MCF 10A (cell line): ENCODE measurements at regions not wholly inside any gene's neighbourhood (a gene's known extent, or its start where the extent isn't known, plus 50 kb on each side); places are given as distances from the start of the nearest gene placed in this dataset.

ENCODE experiments used
- BruUV-seq: library from RNA; stranded (reverse); fragments of 400-500 nt; replicated peaks from 2 replicates; lab custom pipeline; 2021; lab: Mats Ljungman, UMichigan
- CTCF ChIA-PET: fragments of 300-600 bp; sonication (Branson Sonifier 250); formaldehyde crosslinking; extraction: SDS; loops from one replicate; lab custom pipeline; 2021; ENCODE audit warnings: antibody characterized with exemption, inconsistent platforms; lab: Yijun Ruan, JAX
- POLR2A ChIA-PET: fragments of 300-600, 350-650 bp; sonication (Branson Sonifier 250); formaldehyde crosslinking; extraction: SDS; loops from one replicate; lab custom pipeline; 2020; ENCODE audit warnings: antibody characterized with exemption, inconsistent platforms; lab: Yijun Ruan, JAX
- DNase-seq: peaks from one replicate; pipeline ENCODE4 v3.0.0-alpha.2; 2018; ENCODE audit not compliant: unreplicated experiment
- H3K27ac Mint-ChIP-seq: one replicate; pipeline ENCODE4 v1.8.0; 2022; ENCODE audit warnings: mild to moderate bottlenecking, low read depth, mixed read lengths; ENCODE audit not compliant: unreplicated experiment
- H3K27me3 Mint-ChIP-seq: one replicate; pipeline ENCODE4 v1.8.0; 2022; ENCODE audit warnings: mixed read lengths; ENCODE audit not compliant: insufficient read depth, unreplicated experiment
- H3K36me3 Mint-ChIP-seq: one replicate; pipeline ENCODE4 v1.8.0; 2022; ENCODE audit warnings: mild to moderate bottlenecking, moderate library complexity, mixed read lengths; ENCODE audit not compliant: insufficient read depth, unreplicated experiment
- H3K4me1 Mint-ChIP-seq: one replicate; pipeline ENCODE4 v1.8.0; 2022; ENCODE audit warnings: mixed read lengths; ENCODE audit not compliant: insufficient read depth, unreplicated experiment
- H3K4me3 Mint-ChIP-seq: one replicate; pipeline ENCODE4 v1.8.0; 2022; ENCODE audit warnings: mild to moderate bottlenecking, moderate library complexity, mixed read lengths; ENCODE audit not compliant: unreplicated experiment
- H3K9me3 Mint-ChIP-seq: one replicate; pipeline ENCODE4 v1.8.0; 2022; ENCODE audit warnings: mixed read lengths; ENCODE audit not compliant: unreplicated experiment
- intact Hi-C: fragments of 100-400 bp; cut with micrococcal nuclease; formaldehyde crosslinking; loops from 2 replicates; pipeline ENCODE4 v1.14.1; 2022
- TF ChIP-seq, protein P1 (sequence below): fragments of 200-600 bp; IDR thresholded peaks from one replicate; pipeline ENCODE4 v1.8.0; 2022; ENCODE audit warnings: antibody characterized with exemption, mild to moderate bottlenecking; ENCODE audit not compliant: unreplicated experiment

DNA sequence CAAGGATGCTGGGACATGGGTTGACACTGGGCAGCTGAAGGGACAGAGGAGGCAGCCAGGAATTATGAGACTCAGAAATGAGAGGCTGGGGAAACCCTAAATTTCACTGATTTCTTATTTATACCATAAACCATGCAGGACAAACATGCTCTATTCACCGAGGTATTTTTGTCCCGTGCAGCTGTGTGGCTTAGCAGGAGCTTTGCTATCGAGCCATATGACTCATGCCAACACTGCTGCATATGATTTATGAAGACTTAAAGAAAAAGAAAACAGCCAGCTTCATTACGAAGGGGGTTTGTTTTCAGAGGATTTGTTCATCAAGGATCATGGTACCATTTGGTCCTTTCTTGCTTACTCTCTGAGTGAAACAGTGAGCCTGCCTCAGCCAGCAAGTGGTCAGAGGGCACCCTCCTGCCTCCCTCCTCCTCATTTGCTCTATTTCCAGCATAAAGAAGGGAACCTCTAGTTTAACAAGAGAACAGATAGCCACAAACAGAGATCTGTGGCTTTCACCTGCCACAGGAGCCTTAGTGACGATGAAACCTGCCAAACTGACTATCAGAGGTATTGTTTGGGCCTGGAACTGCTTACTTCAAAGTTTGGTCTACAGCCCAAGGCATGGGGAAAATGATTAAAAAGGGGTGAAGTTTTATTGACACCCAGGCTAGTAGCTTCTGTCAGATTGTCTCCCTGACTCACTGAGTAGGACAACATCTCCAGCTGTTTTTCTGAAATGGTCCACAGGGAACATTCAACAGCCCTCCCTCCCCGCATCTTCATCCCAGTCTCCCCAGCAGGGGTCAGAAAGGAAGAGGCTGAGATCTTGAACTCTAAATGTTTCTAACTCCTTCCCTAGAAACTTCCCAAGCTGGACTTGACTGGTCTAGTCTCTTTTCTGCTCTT, 80.1 kb upstream of the MAML3 start:
- H3K4me1 Mint-ChIP-seq = peaks cover 23% of the 10 kb centered on the region
- no peaks in the 10 kb centered on the region for H3K27me3 Mint-ChIP-seq
- H3K36me3 Mint-ChIP-seq = no peaks in the 10 kb centered on the region
- CTCF ChIA-PET = interaction anchor here (0.6 to 0.7 kb wide), 4 partner anchors 10 to 204 kb away, joined by 3 to 4 read pairs (median 3); no protein-coding TSS in a partner anchor
- H3K4me3 Mint-ChIP-seq = no peak overlapping the region
- TF ChIP-seq, protein P1, sequence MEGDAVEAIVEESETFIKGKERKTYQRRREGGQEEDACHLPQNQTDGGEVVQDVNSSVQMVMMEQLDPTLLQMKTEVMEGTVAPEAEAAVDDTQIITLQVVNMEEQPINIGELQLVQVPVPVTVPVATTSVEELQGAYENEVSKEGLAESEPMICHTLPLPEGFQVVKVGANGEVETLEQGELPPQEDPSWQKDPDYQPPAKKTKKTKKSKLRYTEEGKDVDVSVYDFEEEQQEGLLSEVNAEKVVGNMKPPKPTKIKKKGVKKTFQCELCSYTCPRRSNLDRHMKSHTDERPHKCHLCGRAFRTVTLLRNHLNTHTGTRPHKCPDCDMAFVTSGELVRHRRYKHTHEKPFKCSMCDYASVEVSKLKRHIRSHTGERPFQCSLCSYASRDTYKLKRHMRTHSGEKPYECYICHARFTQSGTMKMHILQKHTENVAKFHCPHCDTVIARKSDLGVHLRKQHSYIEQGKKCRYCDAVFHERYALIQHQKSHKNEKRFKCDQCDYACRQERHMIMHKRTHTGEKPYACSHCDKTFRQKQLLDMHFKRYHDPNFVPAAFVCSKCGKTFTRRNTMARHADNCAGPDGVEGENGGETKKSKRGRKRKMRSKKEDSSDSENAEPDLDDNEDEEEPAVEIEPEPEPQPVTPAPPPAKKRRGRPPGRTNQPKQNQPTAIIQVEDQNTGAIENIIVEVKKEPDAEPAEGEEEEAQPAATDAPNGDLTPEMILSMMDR = no peak
- no peaks in the 10 kb centered on the region for H3K9me3 Mint-ChIP-seq
- no peak overlapping the region for H3K27ac Mint-ChIP-seq
- POLR2A ChIA-PET = interaction anchor here (0.6 to 1.2 kb wide), 3 partner anchors 81 to 1782 kb away, joined by 3 to 5 read pairs (median 4); partner anchors contain the start of gene MAML3
- DNase-seq = peak; percentile 45
- no TSS peak for BruUV-seq
- intact Hi-C loops = no loop called here

DNA sequence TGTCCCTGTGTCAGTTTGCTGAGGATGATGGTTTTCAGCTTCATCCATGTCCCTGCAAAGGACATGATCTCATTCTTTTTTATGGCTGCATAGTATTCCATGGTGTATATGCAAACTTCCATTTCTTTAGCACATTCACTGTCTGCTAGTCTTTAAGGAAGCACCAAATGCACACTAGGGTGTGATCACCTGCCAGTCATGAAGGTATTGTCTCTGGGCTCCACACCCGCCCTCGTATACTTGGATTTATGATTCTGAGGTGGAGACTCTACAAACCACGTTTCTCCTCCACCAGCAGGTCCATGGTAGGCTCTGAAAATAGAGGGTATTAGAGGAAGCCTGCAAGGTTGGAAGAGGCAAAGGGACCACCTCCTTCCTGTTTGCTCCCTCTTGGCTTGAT, 75.9 kb upstream of the MAML3 start:
- intact Hi-C loops = no loop called here
- no peak overlapping the region for H3K4me3 Mint-ChIP-seq
- H3K4me1 Mint-ChIP-seq = peaks cover 9% of the 10 kb centered on the region
- H3K36me3 Mint-ChIP-seq = no peaks in the 10 kb centered on the region
- no TSS peak for BruUV-seq
- no peaks in the 10 kb centered on the region for H3K27me3 Mint-ChIP-seq
- no peak overlapping the region for H3K27ac Mint-ChIP-seq
- TF ChIP-seq, protein P1 = no peak
- no peak for DNase-seq
- POLR2A ChIA-PET = interaction anchor here (1.3 kb wide), 1 partner anchor 76 kb away, joined by 3 read pairs; the partner anchor contains the start of gene MAML3
- CTCF ChIA-PET = no interaction called here
- H3K9me3 Mint-ChIP-seq = no peaks in the 10 kb centered on the region

DNA sequence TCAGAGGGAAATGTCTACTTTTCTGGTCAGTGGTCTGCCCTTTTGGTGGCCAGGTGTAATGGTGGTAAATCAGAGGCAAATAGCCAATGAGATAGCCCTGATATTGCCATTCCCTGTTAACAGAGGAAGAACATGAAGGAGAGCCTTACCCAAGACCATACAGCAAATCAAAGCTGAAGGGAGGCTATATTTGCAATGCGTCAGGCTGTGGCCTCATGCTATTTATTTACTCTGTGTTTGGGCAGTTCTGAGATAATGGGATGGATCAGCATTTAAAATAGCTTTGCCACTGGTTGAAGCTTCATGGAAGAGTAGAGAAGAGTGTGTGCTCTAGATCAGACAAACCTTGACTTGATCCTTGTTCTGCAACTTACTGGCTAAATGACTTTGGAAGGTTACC, 73.3 kb upstream of the MAML3 start:
- no peak overlapping the region for H3K4me3 Mint-ChIP-seq
- ChIA-PET CTCF (interaction anchor here (0.7 to 1.7 kb wide), 2 partner anchors 8 to 17 kb away, joined by 3 to 5 read pairs; no protein-coding TSS in a partner anchor), POLR2A (interaction anchor here (1.1 kb wide), 1 partner anchor 12 kb away, joined by 5 read pairs; no protein-coding TSS in a partner anchor)
- no peaks in the 10 kb centered on the region for H3K9me3 Mint-ChIP-seq
- no TSS peak for BruUV-seq
- H3K4me1 Mint-ChIP-seq = peaks cover 5% of the 10 kb centered on the region
- H3K36me3 Mint-ChIP-seq = no peaks in the 10 kb centered on the region
- intact Hi-C loops = no loop called here
- no peak overlapping the region for H3K27ac Mint-ChIP-seq
- no peak for DNase-seq
- H3K27me3 Mint-ChIP-seq = no peaks in the 10 kb centered on the region
- TF ChIP-seq, protein P1 = no peak
